GM12864 (cell line): ENCODE measurements at regions not wholly inside any gene's neighbourhood (a gene's known extent, or its start where the extent isn't known, plus 50 kb on each side); places are given as distances from the start of the nearest gene placed in this dataset.

Source experiments
- DNase-seq: peaks from one replicate; pipeline ENCODE4 v3.0.0-alpha.2; 2011; ENCODE audit warnings: low read depth
- H3K4me3 ChIP-seq: 2 replicates; pipeline ENCODE4 v1.5.1; 2011; ENCODE audit warnings: mild to moderate bottlenecking, low read depth, low read length, control low read depth
- CTCF ChIP-seq: IDR thresholded peaks from 2 replicates; pipeline ENCODE4 v1.5.1; 2011; ENCODE audit warnings: low read depth, mild to moderate bottlenecking, moderate library complexity, low read length, control low read depth, inconsistent platforms; ENCODE audit errors: missing control alignments

- TF ChIP-seq CTCF = no peak
- no peak overlapping the region for H3K4me3 ChIP-seq
- no peak for DNase-seq
Observed at GRCh38 chr4:123667496-123667895, 270.9 kb downstream of the SPRY1 start.

DNA sequence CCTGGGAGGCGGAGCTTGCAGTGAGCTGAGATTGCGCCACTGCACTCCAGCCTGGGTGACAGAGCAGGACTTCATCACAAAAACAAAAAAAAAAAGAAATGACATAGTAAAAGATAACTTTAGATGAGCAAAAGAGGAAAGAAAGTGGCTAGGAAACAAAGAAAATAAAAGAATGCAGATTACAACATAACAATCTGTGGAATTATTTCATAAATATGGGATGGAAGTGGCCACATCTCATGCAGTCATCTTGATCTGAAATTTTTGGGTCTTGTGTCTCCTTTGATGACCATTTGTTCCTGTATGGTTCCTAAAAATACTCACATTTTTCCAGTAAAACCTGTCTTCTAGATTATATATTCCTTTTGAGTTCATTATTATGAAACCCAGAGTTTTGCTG is 271.4 kb downstream of the SPRY1 start:
- no peak for DNase-seq
- TF ChIP-seq CTCF = no peak
- no peak overlapping the region for H3K4me3 ChIP-seq

- DNase-seq = no peak
- no peak overlapping the region for H3K4me3 ChIP-seq
- no peak for TF ChIP-seq CTCF
Observed at GRCh38 chr4:123671636-123672404, 275.2 kb downstream of the SPRY1 start.

- no peak for DNase-seq
- no peak for TF ChIP-seq CTCF
- no peak overlapping the region for H3K4me3 ChIP-seq
Observed at GRCh38 chr4:123672987-123673386, 276.4 kb downstream of the SPRY1 start.

- no peak for DNase-seq
- no peak for TF ChIP-seq CTCF
- no peak overlapping the region for H3K4me3 ChIP-seq
Observed at GRCh38 chr4:123673971-123674370, 277.4 kb downstream of the SPRY1 start.

DNA sequence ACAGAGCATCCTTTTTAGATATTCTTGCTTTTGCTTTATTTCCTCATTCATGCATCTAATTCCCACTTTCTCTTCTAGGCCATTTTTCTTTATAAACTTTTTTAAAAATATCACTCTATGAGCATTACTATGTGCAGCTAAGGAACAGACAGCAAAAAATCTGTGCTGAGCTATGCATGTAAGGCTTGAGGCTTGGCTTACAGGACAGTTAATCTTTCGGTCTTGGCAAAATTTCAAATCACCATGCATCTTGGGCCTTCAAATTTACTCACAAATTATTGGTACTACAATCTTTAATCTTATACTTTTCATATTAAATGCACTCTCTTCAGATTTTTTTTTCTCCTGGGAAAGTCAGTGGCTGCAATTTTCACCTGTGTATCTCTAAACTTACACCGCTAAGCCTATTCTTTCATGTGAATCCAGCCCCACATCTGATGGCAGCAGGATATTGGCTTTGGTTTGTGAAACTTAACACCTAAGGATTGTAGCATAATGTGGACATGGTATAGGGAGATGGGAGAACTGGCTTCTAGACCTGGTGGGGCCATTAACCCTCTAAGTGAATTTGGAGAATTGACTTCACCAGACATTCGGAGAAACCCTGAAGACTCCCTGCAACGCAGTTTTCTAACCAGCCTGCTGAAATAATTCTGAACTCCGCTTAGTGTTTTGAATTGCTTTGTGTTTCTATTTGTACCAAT is 278.3 kb downstream of the SPRY1 start:
- no peak for TF ChIP-seq CTCF
- no peak for DNase-seq
- H3K4me3 ChIP-seq = no peak overlapping the region
